Activated naive CD8-positive, alpha-beta T cell treated with anti-CD3 and anti-CD28 coated beads for 36 hours (primary cell): ENCODE measurements at regions not wholly inside any gene's neighbourhood (a gene's known extent, or its start where the extent isn't known, plus 50 kb on each side); places are given as distances from the start of the nearest gene placed in this dataset.
"Not testable (repeated sequence)": the region's sequence is repeated elsewhere in the genome, so short reads cannot be mapped to it uniquely, and the experiment has no call there.

Source experiments
- DNase-seq: peaks from one replicate; pipeline ENCODE4 v3.0.0; 2021
- H3K27ac Mint-ChIP-seq: one replicate; pipeline ENCODE4 v1.8.0; 2022; ENCODE audit warnings: mild to moderate bottlenecking, moderate library complexity, mixed read lengths
- H3K27me3 Mint-ChIP-seq: one replicate; pipeline ENCODE4 v1.8.0; 2022; ENCODE audit warnings: mild to moderate bottlenecking, mixed read lengths
- H3K36me3 Mint-ChIP-seq: one replicate; pipeline ENCODE4 v1.8.0; 2021; ENCODE audit warnings: mild to moderate bottlenecking, mixed read lengths
- H3K4me1 Mint-ChIP-seq: one replicate; pipeline ENCODE4 v1.8.0; 2021; ENCODE audit warnings: mixed read lengths
- H3K4me3 Mint-ChIP-seq: one replicate; pipeline ENCODE4 v1.8.0; 2022; ENCODE audit warnings: mild to moderate bottlenecking, moderate library complexity, mixed read lengths
- H3K9me3 Mint-ChIP-seq: one replicate; pipeline ENCODE4 v1.8.0; 2022; ENCODE audit warnings: mixed read lengths

- H3K36me3 Mint-ChIP-seq = no peaks in the 10 kb centered on the region
- no peaks in the 10 kb centered on the region for H3K27me3 Mint-ChIP-seq
- H3K4me1 Mint-ChIP-seq = no peaks in the 10 kb centered on the region
- DNase-seq = no peak
- H3K9me3 Mint-ChIP-seq = no peaks in the 10 kb centered on the region
- H3K27ac Mint-ChIP-seq = no peak overlapping the region
- no peak overlapping the region for H3K4me3 Mint-ChIP-seq
Measured at GRCh38 chr6:93183531-93183972, 235.8 kb downstream of the EPHA7 start.

DNA sequence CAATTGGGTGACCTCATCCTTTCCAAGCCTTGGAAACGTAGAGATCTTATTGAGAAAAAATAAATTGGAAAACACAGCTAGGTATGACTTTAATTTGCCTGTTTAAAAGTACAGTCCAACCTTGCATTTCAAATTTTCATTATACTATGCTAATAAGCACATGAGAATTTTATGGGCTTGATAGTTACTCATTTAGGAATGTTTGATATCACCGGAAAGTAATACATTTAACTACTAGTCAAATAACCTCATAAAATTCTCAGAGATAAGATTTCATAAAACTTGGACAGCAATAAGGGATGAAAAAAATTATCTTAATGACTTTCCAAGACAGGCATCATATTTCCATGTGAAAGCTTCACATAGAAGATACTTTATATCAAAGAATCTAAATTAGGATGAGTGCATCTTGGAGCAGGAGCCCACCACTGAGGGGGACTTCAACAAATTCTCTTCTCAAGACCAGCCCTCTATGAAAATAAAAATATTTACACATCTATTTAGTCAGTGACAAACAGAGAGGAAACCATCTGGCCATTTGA, 236.3 kb downstream of the EPHA7 start:
- DNase-seq = no peak
- H3K4me3 Mint-ChIP-seq = no peak overlapping the region
- H3K36me3 Mint-ChIP-seq = no peaks in the 10 kb centered on the region
- no peak overlapping the region for H3K27ac Mint-ChIP-seq
- no peaks in the 10 kb centered on the region for H3K4me1 Mint-ChIP-seq
- peaks cover under 1% of the 10 kb centered on the region for H3K9me3 Mint-ChIP-seq
- no peaks in the 10 kb centered on the region for H3K27me3 Mint-ChIP-seq

DNA sequence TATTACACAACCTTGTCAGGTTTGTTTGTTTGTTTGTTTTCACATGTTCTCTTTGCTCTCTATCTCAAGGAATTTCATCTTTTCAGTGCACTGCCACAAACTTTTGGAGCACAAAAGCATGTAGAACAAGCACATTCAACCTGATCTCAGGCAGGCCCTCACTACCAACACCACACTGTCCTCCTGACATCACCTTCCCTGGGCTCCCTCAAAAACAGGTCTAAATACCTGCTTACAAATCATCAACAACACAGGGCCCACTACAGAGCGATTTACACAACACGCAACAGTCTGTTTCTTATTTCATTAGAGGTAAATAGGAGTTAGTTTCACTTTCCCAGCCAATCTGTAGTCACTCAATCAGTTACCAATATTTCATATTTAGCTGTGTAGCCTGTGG, 241.4 kb downstream of the EPHA7 start:
- Mint-ChIP-seq H3K27me3 (no peaks in the 10 kb centered on the region), H3K27ac (no peak overlapping the region), H3K4me1 (no peaks in the 10 kb centered on the region), H3K36me3 (no peaks in the 10 kb centered on the region), H3K4me3 (no peak overlapping the region), H3K9me3 (peaks cover 8% of the 10 kb centered on the region)
- no peak for DNase-seq

DNA sequence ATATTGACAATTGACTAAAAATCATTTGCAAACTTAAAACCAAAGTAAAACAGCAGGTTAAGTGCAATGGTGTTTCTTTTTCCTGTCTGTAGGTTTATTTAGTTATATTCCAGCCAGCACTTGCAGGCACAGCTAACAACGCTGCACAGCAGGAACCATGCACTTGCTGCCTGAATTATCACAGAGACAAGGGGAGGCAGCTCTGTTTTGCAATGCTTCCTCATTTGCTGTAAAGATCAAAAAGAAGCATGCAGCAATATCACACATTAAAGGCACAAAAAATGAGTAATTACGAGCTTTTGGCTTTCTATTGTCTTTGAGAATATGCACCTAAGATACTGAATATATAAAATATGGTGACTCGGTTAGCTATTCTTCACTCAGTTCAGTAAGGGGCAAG, 241.9 kb downstream of the EPHA7 start:
- no peak for DNase-seq
- Mint-ChIP-seq H3K36me3 (no peaks in the 10 kb centered on the region), H3K4me1 (no peaks in the 10 kb centered on the region), H3K27me3 (no peaks in the 10 kb centered on the region), H3K27ac (no peak overlapping the region), H3K4me3 (no peak overlapping the region), H3K9me3 (peaks cover 8% of the 10 kb centered on the region)

- DNase-seq = no peak
- Mint-ChIP-seq H3K9me3 (peaks cover 13% of the 10 kb centered on the region), H3K4me3 (no peak overlapping the region), H3K36me3 (no peaks in the 10 kb centered on the region), H3K4me1 (no peaks in the 10 kb centered on the region), H3K27me3 (no peaks in the 10 kb centered on the region), H3K27ac (no peak overlapping the region)
Measured at GRCh38 chr6:93176070-93176469, 243.3 kb downstream of the EPHA7 start.

- peaks cover 13% of the 10 kb centered on the region for H3K9me3 Mint-ChIP-seq
- H3K36me3 Mint-ChIP-seq, H3K27me3 Mint-ChIP-seq, H3K4me3 Mint-ChIP-seq, H3K27ac Mint-ChIP-seq, H3K4me1 Mint-ChIP-seq, DNase-seq: not testable (repeated sequence)
Measured at GRCh38 chr6:93173573-93173972, 245.8 kb downstream of the EPHA7 start.

GRCh38 chr6:93165850-93166430, 253.4 kb downstream of the EPHA7 start:
- H3K27me3 Mint-ChIP-seq = no peaks in the 10 kb centered on the region
- no peaks in the 10 kb centered on the region for H3K9me3 Mint-ChIP-seq
- H3K36me3 Mint-ChIP-seq = no peaks in the 10 kb centered on the region
- no peaks in the 10 kb centered on the region for H3K4me1 Mint-ChIP-seq
- no peak overlapping the region for H3K4me3 Mint-ChIP-seq
- no peak for DNase-seq
- no peak overlapping the region for H3K27ac Mint-ChIP-seq

DNA sequence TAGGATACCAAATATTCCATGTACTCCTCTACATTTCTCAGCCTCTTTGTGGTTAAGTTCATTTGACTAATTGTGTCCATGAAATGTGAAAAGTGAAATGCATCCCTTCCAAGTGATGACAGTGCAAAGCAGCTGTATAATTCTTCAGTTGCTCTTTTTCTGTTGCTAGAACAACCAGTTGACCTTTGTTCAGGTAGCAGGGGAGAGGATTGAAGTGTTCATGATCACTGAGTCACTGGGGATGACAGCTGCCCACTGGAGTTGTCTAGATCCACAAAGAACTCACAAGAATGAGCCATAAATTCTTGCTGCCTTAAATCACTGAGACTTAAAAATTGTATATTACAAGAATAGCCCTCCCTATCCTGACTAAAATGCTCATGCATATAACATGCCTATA, 254.6 kb downstream of the EPHA7 start:
- DNase-seq = no peak
- Mint-ChIP-seq H3K36me3 (no peaks in the 10 kb centered on the region), H3K27ac (no peak overlapping the region), H3K27me3 (no peaks in the 10 kb centered on the region), H3K4me1 (no peaks in the 10 kb centered on the region), H3K4me3 (no peak overlapping the region), H3K9me3 (no peaks in the 10 kb centered on the region)

- no peaks in the 10 kb centered on the region for H3K27me3 Mint-ChIP-seq
- no peak for DNase-seq
- H3K4me3 Mint-ChIP-seq = no peak overlapping the region
- no peak overlapping the region for H3K27ac Mint-ChIP-seq
- no peaks in the 10 kb centered on the region for H3K36me3 Mint-ChIP-seq
- H3K4me1 Mint-ChIP-seq = no peaks in the 10 kb centered on the region
- peaks cover under 1% of the 10 kb centered on the region for H3K9me3 Mint-ChIP-seq
Measured at GRCh38 chr6:93163146-93163545, 256.2 kb downstream of the EPHA7 start.

DNA sequence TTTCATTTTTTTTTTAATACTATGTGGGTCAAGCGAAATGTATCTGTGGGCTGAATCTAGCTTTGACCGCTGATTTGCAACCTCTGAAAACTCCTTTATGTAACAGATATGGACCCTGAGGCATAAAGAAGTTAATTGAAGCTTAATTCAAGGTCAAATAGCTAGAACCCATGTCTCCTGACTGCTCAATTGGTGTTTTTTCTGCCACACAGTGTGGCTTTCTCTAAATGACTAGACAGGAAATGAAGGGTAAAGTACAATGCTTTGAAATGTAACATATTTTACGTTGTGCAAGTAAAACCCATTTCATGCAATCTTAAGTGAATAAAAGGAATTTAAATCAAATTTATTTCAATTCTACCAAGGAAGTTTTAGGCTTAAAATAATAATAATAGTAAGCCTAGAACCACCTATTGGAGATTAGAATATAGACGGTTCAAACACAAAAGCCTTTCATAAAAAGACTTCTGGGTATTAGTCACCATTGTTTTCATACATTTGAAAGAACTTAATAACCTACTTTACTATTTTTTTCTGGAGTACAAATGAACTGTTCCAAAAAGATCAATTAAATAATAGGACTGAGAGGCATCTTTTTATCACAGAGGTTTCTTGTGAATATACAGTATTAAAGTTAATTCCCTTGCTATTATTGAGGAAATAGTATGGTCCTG, 279.8 kb downstream of the EPHA7 start:
- Mint-ChIP-seq H3K4me1 (no peaks in the 10 kb centered on the region), H3K27ac (no peak overlapping the region), H3K36me3 (no peaks in the 10 kb centered on the region), H3K27me3 (no peaks in the 10 kb centered on the region), H3K9me3 (no peaks in the 10 kb centered on the region), H3K4me3 (no peak overlapping the region)
- DNase-seq = no peak

DNA sequence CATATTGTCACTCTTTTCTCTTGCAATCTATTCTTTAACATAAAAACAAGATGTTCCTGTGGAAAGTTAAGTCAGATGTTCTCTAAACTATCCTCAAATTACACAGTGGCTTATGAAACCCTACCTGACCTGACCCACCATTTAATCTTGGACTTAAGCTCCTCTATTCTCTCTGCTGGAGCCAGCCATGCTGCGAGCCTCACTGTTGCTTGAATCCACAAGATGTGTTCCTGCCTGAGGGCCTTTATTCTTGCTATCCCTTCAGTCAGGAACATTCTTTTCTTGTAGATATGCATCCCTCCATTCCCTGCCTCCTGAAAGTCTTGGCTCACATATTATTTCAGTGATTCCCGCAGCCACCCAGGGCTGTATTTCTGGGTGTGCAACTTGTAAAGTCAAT, 283.2 kb downstream of the EPHA7 start:
- H3K36me3 Mint-ChIP-seq = no peaks in the 10 kb centered on the region
- no peak for DNase-seq
- H3K4me1 Mint-ChIP-seq = no peaks in the 10 kb centered on the region
- H3K27me3 Mint-ChIP-seq = no peaks in the 10 kb centered on the region
- H3K27ac Mint-ChIP-seq = no peak overlapping the region
- peaks cover 2% of the 10 kb centered on the region for H3K9me3 Mint-ChIP-seq
- no peak overlapping the region for H3K4me3 Mint-ChIP-seq

- Mint-ChIP-seq H3K9me3 (peaks cover 4% of the 10 kb centered on the region), H3K4me1 (no peaks in the 10 kb centered on the region), H3K36me3 (no peaks in the 10 kb centered on the region), H3K4me3 (no peak overlapping the region), H3K27ac (no peak overlapping the region), H3K27me3 (no peaks in the 10 kb centered on the region)
- DNase-seq = no peak
Measured at GRCh38 chr6:93124006-93124632, 295.2 kb downstream of the EPHA7 start.

DNA sequence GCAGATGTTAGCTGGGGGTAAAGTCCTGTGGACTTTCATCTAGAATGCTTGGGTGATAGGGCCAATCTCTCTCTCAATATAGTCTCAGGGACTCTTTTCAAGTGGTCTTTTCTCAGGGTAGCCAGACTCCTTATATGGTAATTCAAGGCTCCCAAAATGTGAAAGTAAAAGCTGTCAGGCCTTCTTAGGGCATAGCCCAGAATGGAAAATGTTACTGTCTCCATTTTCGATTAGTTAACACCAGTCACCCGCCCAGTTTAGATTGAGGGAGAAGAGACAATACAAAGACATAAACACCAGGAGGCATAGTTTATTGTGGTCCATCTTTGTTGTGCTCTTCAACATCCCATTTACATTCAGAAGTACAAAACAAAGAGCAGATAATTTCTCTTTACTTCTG, 295.8 kb downstream of the EPHA7 start:
- H3K27me3 Mint-ChIP-seq = no peaks in the 10 kb centered on the region
- no peak for DNase-seq
- no peaks in the 10 kb centered on the region for H3K36me3 Mint-ChIP-seq
- H3K4me1 Mint-ChIP-seq = no peaks in the 10 kb centered on the region
- H3K4me3 Mint-ChIP-seq = no peak overlapping the region
- H3K27ac Mint-ChIP-seq = no peak overlapping the region
- H3K9me3 Mint-ChIP-seq = peaks cover 4% of the 10 kb centered on the region

DNA sequence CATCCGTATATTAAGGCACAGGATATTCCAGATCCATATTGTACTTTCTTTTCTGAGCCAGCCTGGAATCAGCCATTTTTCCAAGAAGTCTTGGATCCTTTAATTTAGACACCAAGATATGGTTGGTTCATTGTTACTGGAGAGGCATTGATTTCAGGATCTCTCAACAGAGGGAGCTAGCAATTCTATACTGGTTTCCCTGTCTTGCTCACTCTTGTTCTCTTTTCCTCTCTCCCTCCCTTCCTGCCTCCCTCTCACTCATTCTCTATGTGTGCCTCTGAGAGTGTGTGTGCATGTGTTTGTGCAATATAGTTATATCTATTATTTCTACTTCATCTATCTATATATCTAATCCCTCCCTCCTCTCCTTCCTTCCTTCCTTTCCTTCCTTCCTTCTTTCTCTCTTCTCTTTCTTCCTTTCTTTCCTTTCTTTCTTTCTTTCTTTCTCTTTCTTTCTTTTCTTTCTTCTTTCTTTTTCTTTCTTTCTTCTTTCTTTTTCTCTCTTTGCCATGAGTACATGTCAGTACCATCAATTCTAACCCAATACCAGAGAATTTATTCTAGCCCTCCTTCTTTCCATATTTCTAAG, 299.1 kb downstream of the EPHA7 start:
- Mint-ChIP-seq H3K4me3 (no peak overlapping the region), H3K36me3 (no peaks in the 10 kb centered on the region), H3K4me1 (no peaks in the 10 kb centered on the region), H3K27me3 (no peaks in the 10 kb centered on the region), H3K9me3 (no peaks in the 10 kb centered on the region), H3K27ac (no peak overlapping the region)
- DNase-seq = no peak

DNA sequence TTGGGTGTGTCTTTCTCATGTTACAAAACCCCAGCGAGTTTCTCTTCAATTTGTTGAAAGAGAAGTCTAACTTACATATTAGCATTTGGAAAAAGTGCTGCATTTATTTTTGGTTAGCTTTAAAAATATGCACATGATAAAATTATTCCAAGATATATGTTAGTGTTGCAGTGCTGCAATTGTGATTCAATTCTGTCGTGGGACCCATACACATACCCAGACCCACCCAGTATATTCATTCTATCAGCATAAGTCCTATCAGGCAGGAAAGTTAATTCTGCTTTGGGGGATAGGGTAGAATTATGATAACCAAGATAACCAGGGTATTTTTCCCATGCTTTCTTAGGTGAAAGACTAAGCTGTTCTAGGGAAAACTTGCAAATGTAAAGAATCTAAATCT, 313.5 kb downstream of the EPHA7 start:
- Mint-ChIP-seq H3K4me3 (no peak overlapping the region), H3K4me1 (no peaks in the 10 kb centered on the region), H3K36me3 (no peaks in the 10 kb centered on the region), H3K9me3 (no peaks in the 10 kb centered on the region), H3K27me3 (no peaks in the 10 kb centered on the region), H3K27ac (no peak overlapping the region)
- no peak for DNase-seq
